ENCODE measurements at regions not wholly inside any gene's neighbourhood (a gene's known extent, or its start where the extent isn't known, plus 50 kb on each side); places are given as distances from the start of the nearest gene placed in this dataset.

DNA sequence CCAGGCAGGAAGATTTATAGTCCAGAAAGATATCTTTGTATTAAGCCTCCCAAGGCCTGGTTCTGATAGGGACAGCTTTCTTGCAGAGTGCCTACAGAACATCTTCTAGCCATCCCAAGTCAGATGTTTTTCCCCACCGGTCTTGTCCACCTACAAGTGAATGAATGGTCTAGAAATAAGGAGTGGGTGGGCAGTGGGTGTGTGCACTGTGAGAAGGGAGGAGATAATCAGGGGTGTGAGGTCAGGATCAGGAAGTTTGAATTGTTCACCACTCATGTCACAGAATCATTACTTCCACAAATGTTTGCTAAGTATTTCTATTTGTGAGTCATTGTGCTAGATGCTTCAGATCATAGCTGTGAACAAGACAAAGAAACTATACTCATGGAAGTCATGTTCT is 332.6 kb downstream of the NKX6-1 start:
- intact Hi-C loops (cut with DNase I), result no loop called here
- Histone ChIP-seq H3K4me3 (no peak overlapping the region), H3K4me1 (no peaks in the 10 kb centered on the region), H3K9me3 (no peaks in the 10 kb centered on the region), H3K27ac (no peak overlapping the region), H3K36me3 (no peaks in the 10 kb centered on the region), H3K27me3 (ENCODE audit: low read depth) (no peaks in the 10 kb centered on the region)
- no peak for DNase-seq
- TF ChIP-seq, protein P1, sequence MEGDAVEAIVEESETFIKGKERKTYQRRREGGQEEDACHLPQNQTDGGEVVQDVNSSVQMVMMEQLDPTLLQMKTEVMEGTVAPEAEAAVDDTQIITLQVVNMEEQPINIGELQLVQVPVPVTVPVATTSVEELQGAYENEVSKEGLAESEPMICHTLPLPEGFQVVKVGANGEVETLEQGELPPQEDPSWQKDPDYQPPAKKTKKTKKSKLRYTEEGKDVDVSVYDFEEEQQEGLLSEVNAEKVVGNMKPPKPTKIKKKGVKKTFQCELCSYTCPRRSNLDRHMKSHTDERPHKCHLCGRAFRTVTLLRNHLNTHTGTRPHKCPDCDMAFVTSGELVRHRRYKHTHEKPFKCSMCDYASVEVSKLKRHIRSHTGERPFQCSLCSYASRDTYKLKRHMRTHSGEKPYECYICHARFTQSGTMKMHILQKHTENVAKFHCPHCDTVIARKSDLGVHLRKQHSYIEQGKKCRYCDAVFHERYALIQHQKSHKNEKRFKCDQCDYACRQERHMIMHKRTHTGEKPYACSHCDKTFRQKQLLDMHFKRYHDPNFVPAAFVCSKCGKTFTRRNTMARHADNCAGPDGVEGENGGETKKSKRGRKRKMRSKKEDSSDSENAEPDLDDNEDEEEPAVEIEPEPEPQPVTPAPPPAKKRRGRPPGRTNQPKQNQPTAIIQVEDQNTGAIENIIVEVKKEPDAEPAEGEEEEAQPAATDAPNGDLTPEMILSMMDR (IDR thresholded peaks at IDR 0.05), result no peak
- ATAC-seq, result no peak

DNA sequence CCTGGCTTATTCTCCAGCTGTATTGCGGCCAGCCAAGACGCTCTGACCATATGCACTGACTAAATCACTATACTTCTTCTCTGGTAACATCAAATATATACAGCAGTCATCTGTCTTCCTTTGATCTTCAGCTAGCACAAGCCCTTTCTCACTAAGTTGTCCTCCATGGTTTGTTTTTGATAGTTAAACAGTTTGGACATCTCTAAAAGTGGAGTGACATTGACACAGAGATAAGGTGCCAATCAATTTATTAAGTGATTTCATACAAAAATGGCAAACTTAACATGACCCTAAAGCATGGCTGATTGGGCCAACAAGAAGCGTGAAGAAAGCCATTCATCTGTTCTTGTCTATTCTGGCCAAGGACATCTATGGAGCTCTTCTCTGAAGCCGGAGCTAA is 334.9 kb downstream of the NKX6-1 start:
- no peak overlapping the region for H3K4me3 ChIP-seq
- TF ChIP-seq, protein P1 (IDR thresholded peaks at IDR 0.05), result no peak
- DNase-seq (no peak), ATAC-seq (no peak)
- no peaks in the 10 kb centered on the region for H3K36me3 ChIP-seq
- H3K9me3 ChIP-seq, result no peaks in the 10 kb centered on the region
- intact Hi-C loops (cut with DNase I), result no loop called here
- peaks cover 4% of the 10 kb centered on the region for H3K27me3 ChIP-seq (ENCODE audit: low read depth)
- H3K4me1 ChIP-seq, result no peaks in the 10 kb centered on the region
- H3K27ac ChIP-seq, result no peak overlapping the region

DNA sequence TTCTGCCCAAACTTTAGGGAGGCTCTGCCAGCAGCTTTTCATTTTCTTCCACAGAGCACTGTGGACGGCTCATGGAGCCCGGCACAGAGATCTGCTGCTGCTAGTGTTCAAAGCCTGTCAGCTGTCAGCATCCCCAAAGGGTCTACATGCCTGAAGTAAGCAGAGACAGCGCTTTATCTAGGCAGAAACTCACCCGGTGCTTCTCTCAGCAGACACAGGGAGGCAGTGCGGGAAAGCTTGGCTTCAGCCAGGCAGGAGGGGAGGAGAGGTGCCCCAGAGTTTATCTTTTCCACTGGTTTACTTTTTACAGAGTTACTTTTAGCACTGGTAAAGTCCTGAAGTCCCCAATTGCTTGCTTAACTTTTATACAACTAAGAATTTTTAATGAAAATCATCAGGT is 339.3 kb downstream of the NKX6-1 start:
- TF ChIP-seq, protein P1 (IDR thresholded peaks at IDR 0.05), result no peak
- intact Hi-C loops (cut with DNase I), result no loop called here
- DNase-seq, result no peak
- no peaks in the 10 kb centered on the region for H3K9me3 ChIP-seq
- H3K27me3 ChIP-seq (ENCODE audit: low read depth), result peaks cover 4% of the 10 kb centered on the region
- no peaks in the 10 kb centered on the region for H3K36me3 ChIP-seq
- no peak for ATAC-seq
- H3K27ac ChIP-seq, result no peak overlapping the region
- no peaks in the 10 kb centered on the region for H3K4me1 ChIP-seq
- no peak overlapping the region for H3K4me3 ChIP-seq

DNA sequence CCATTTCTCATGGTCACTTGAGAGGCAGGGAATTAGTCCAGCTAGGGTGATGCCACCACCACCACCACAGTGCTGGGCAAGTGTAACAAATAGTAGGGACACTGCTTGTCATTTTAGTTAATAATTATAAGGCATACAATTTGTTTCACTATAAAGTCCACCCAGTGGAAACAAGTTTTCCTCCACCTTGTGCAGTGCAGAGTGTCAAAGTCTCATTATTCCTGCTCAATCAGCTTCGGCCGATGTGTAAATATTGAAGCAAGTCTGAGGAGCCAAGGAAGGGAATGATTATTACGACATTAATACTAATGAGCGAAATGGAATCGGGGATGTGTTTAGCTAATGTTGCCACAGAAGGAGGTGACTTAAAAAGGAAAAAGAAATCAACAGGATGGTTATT is 340.4 kb downstream of the NKX6-1 start:
- no peaks in the 10 kb centered on the region for H3K9me3 ChIP-seq
- no peaks in the 10 kb centered on the region for H3K4me1 ChIP-seq
- intact Hi-C loops (cut with DNase I), result no loop called here
- H3K36me3 ChIP-seq, result no peaks in the 10 kb centered on the region
- no peak for DNase-seq
- TF ChIP-seq, protein P1 (IDR thresholded peaks at IDR 0.05), result no peak
- peaks cover 4% of the 10 kb centered on the region for H3K27me3 ChIP-seq (ENCODE audit: low read depth)
- H3K4me3 ChIP-seq, result no peak overlapping the region
- no peak for ATAC-seq
- no peak overlapping the region for H3K27ac ChIP-seq

DNA sequence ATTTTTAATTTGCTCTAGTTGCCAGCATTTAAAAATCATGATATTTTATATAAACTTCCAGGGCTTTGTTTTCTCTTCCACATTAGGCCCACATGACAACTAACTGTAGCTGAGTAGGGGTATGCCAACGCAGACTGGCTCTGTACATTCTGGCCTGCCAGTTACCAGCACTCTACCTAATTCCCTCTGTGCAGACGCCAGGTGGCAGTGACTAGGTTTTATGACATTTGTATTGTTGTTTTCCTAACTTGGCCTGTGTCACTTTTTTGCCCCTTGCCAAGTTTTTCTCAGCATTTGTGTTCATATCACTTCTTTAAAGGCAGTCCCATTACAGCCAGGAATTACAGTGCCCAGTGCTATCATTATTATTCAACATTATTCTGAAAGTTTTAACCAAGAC is 347.5 kb downstream of the NKX6-1 start:
- H3K4me3 ChIP-seq, result no peak overlapping the region
- TF ChIP-seq, protein P1 (IDR thresholded peaks at IDR 0.05), result no peak
- ATAC-seq (no peak), DNase-seq (no peak)
- intact Hi-C loops (cut with DNase I), result no loop called here
- no peak overlapping the region for H3K27ac ChIP-seq
- H3K9me3 ChIP-seq, result no peaks in the 10 kb centered on the region
- H3K27me3 ChIP-seq (ENCODE audit: low read depth), result no peaks in the 10 kb centered on the region
- no peaks in the 10 kb centered on the region for H3K4me1 ChIP-seq
- no peaks in the 10 kb centered on the region for H3K36me3 ChIP-seq

DNA sequence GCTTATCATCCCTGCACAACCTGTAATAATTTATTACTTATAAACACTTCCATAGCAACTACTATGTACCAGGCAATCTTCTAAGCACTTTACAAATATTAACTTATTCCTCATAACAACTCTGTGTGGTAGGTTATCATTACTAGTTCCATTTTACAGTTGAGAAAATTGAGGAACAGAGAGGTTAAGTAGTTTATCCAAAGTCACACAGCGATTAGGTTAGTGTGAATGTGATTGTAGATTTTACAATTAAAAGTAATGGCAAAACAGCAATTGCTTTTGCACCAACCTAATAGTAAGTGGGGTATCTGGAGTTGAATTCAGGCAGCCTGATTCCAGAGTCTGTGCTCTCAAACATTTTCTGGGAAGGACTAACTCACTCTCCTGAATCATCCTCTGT is 348.9 kb downstream of the NKX6-1 start:
- no peak for ATAC-seq
- intact Hi-C loops (cut with DNase I), result no loop called here
- Histone ChIP-seq H3K4me1 (no peaks in the 10 kb centered on the region), H3K27ac (no peak overlapping the region), H3K27me3 (ENCODE audit: low read depth) (no peaks in the 10 kb centered on the region), H3K4me3 (no peak overlapping the region), H3K9me3 (no peaks in the 10 kb centered on the region), H3K36me3 (no peaks in the 10 kb centered on the region)
- TF ChIP-seq, protein P1 (IDR thresholded peaks at IDR 0.05), result no peak
- no peak for DNase-seq
